UCSD-AML1 (cell line): ENCODE measurements at regions not wholly inside any gene's neighbourhood (a gene's known extent, or its start where the extent isn't known, plus 50 kb on each side); places are given as distances from the start of the nearest gene placed in this dataset.
A peak's percentile ranks its signal among the peaks of the same experiment; 100 is the strongest.
"Not testable (repeated sequence)": the region's sequence is repeated elsewhere in the genome, so short reads cannot be mapped to it uniquely, and the experiment has no call there.

Experiments used
- DNase-seq: peaks from one replicate; lab custom pipeline; 2025; ENCODE audit not compliant: unreplicated experiment; lab: John Stamatoyannopoulos, UW

DNA sequence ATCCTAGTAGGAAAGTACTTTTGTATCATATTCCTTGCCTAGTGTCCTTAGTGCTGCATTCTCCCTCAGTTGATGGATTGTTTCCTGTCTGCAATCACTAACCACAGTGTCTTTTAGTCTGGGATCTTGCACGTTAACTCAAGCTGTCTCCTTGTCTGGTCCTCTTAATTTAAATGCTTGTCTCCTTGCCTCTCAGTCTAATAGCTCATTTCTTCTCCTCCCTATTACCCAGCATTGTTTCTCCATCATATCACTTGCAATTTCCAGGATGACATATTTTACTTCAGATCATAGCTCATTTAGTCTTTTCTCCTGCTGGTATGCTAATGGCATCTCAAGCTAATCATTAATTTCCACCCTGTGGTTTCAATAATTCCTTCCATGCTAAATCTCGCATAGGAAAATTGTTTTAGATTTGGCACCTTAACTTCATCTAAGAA is 2052.0 kb upstream of the C9orf72 start:
- DNase-seq: no peak

DNA sequence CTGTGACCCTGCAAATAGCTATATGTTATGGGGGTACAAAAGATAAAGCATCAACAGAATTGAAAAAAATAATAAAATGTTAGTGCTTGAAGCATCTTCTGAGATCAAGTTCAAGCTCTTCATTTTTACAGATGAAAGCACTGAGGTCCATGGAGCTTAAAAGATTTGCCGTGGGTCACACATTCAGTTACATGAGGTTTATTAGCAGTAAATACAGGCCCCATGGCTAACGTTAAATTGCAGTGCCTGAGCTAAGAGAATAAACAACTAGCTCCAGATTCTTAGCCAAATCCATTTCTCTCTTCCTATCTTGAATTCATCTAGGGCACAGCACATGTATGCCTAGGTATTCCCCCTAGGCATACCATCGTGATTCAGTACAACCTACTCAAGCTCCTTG is 2052.7 kb upstream of the C9orf72 start:
- no peak for DNase-seq

DNA sequence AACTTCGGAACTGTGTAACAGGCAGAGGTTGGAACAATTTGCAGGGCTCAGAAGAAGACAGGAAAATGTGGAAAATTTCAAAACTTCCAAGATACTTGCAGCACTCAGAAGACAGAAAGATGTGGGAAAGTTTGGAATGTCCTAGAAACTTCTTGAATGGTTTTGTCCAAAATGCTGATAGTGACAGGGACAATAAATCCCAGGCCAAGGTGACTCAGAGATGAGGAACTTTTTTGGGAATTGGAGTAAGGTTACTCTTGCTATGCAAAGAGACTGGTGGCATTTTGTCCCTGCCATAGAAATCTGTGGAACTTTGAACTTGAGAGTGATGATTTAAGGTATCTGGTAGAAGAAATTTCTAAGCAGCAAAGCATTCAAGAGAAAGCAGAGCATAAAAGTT is 2055.6 kb upstream of the C9orf72 start:
- not testable (repeated sequence) for DNase-seq

- DNase-seq: no peak
Measured at GRCh38 chr9:29637471-29638237, 2064.4 kb upstream of the C9orf72 start.

DNA sequence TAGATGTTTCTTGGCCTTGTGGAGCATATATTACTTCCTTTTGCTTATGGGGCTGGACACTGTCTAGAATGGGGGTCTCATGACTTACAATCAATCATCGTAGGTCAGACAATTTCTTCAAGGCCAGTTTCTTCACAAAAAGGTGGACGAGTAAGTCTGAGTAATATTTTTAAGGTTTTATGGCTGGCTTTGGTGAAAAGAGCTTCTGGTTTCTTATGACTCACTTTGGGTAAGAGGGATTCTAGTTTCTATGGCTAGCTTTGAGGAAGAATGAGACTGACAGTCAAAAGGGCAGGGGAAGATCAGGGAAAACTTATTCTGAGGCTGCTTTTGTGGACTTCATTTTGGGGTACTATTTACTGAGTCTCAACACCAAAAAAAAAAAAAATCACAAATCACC is 2067.2 kb upstream of the C9orf72 start:
- DNase-seq: no peak

DNA sequence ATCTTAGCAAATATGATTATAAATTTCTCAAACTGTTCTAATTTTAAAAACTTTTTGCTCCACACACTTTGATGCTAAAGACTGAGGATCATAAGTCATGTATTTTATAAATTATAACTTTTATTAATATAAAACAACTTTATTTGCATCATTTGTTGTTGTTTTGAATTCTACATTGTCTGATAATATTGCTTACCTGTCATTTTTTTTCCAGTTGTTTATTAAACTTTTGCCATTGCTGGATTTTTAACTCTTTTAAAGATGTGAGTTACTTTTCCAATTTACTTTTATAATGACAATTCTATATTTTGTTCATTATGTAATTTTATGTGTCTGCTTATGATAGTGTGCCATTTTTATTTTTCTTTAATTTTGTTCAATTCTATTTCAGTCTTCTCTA is 2071.2 kb upstream of the C9orf72 start:
- DNase-seq: no peak

DNA sequence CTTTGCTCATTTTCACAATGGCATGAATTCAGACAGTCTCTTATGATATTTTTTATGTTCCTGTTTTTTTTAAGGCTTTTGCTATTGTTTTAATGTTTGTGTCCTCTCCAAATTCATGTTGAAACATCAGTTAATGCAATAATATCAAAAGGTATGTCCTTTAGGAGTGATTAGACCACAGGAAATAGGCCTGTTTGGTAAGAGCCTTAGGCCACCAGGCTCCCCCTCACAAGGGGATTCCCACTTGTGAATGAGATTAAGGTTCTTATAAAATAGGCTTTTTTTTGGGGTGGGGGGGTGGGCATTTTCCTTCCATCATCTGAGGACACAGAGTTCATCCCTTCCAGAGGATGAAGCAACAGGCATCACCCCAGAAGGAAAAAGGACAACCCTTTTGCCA is 2074.2 kb upstream of the C9orf72 start:
- no peak for DNase-seq

DNA sequence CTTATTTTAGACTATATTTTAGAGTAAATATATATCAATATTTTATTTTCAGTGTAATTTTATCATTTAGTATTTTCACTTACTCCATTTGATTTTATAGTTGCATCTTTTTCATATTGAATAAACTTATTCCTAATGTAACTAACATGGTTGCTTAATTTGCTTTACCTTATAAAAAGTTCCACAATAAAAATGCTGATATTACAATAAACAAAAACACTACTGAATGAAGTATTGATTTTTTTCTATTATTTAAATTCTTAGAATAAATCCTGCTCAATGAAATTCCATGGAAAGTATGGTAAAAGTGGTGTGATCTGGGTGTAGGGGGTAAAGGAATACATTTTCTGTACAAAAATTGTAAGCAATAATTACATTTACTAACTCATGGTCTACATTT is 2074.9 kb upstream of the C9orf72 start:
- no peak for DNase-seq

- DNase-seq: no peak
Measured at GRCh38 chr9:29648601-29649000, 2075.3 kb upstream of the C9orf72 start.

- DNase-seq: no peak
Measured at GRCh38 chr9:29656641-29657406, 2083.5 kb upstream of the C9orf72 start.

GRCh38 chr9:29657821-29658220 is 2084.5 kb upstream of the C9orf72 start:
- DNase-seq: no peak

- DNase-seq: no peak
Measured at GRCh38 chr9:29659014-29659413, 2085.7 kb upstream of the C9orf72 start.

DNA sequence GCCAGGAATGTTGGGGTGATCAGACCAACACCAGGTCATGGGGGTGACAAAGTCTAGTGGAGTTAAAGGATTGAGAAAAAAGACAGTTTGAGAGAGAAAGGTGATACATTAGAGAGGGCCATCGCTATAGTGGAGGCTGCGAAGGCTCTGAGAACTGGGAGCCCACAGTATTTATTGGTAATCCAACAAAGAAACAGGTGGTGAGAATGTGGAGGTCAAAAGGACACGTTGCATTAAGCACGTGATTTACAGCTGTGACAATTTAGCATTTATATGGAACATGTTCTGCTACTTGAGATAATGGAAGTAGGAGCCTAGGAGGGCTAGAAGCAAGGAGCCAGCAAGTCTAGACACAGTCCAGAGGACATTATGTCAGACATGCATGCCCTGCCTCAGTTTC is 2086.5 kb upstream of the C9orf72 start:
- no peak for DNase-seq

- DNase-seq: no peak
Measured at GRCh38 chr9:29668732-29669131, 2095.5 kb upstream of the C9orf72 start.

- DNase-seq: no peak
Measured at GRCh38 chr9:29669613-29670012, 2096.3 kb upstream of the C9orf72 start.

GRCh38 chr9:29685531-29685930 is 2112.2 kb upstream of the C9orf72 start:
- DNase-seq: no peak

GRCh38 chr9:29691145-29691544 is 2117.9 kb upstream of the C9orf72 start:
- DNase-seq: no peak

- DNase-seq: peak; percentile 35
Measured at GRCh38 chr9:29691758-29692407, 2118.6 kb upstream of the C9orf72 start.

DNA sequence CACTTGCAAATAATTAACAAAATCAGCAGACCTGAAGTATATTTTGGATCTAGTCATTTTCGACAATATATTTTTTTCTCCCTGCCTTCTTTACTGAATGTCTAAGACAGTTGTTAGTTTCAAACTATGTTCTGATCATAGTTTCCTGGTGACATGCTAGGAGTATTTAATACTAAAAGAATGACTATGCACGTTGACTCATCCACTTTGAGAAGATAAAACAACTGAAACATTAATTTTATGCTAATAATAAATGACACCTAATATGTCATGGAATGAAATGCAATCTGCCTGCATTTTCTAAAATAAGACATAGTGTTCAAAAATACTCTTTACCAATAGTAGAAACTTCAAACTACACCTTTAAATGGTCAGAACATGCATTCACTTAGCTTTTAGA is 2123.7 kb upstream of the C9orf72 start:
- no peak for DNase-seq

DNA sequence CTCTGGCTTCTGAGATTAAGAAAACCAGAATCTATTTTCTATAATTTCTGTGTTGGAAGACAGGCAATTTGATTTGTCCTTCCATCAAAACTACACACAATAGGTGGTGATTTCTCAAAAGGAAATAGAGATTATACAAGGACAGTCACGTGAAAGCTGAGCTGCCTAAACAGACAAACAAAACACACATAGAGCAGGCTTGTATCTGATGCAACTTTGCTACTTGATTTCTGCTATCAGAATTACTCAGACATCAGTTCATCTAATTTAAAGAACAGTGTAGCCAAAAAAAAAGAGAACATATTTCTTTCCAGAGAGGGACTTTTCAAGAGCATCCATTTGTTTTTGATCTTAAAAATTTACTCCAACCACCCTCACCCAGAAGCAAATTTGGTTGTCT is 2128.3 kb upstream of the C9orf72 start:
- no peak for DNase-seq

DNA sequence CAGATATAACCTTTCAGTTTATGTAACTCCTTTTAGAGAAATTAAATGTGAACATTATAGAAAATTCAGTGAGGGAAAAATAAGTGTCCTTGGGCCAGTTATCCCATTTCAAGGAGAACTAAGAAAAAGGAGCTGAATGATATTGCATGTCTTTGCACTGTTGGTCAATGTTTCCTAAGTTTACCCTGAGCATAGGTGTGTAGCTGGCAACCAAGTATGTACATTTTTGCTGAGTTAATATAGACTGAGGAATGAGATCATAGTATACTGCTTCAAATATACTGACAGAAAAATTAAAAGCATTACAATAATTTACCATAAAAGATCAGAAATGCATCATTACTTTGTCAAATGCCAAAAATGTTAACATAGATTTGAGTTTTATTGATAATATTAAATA is 2128.7 kb upstream of the C9orf72 start:
- DNase-seq: no peak

GRCh38 chr9:29714860-29715259 is 2141.6 kb upstream of the C9orf72 start:
- DNase-seq: no peak
